ENCODE measurements at regions not wholly inside any gene's neighbourhood (a gene's known extent, or its start where the extent isn't known, plus 50 kb on each side); places are given as distances from the start of the nearest gene placed in this dataset.

- no peak for ATAC-seq
- no peaks in the 10 kb centered on the region for H3K27me3 ChIP-seq
- DNase-seq = no peak
- TF ChIP-seq POLR2A (IDR thresholded peaks at IDR 0.05) = no peak
- TF ChIP-seq, protein P1, sequence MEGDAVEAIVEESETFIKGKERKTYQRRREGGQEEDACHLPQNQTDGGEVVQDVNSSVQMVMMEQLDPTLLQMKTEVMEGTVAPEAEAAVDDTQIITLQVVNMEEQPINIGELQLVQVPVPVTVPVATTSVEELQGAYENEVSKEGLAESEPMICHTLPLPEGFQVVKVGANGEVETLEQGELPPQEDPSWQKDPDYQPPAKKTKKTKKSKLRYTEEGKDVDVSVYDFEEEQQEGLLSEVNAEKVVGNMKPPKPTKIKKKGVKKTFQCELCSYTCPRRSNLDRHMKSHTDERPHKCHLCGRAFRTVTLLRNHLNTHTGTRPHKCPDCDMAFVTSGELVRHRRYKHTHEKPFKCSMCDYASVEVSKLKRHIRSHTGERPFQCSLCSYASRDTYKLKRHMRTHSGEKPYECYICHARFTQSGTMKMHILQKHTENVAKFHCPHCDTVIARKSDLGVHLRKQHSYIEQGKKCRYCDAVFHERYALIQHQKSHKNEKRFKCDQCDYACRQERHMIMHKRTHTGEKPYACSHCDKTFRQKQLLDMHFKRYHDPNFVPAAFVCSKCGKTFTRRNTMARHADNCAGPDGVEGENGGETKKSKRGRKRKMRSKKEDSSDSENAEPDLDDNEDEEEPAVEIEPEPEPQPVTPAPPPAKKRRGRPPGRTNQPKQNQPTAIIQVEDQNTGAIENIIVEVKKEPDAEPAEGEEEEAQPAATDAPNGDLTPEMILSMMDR (IDR thresholded peaks at IDR 0.05) = no peak
- no peak overlapping the region for H3K27ac ChIP-seq
- 67 to 77% (median 76%) methylated on average over 4 of the region's 4 CpGs for WGBS, 4 donors
- H3K9me3 ChIP-seq = peaks cover 0 to 7% (median 0%) of the 10 kb centered on the region in 12 donors
- intact Hi-C loops (cut with DNase I) = no loop called here
- H3K4me1 ChIP-seq = no peaks in the 10 kb centered on the region
- no peaks in the 10 kb centered on the region for H3K36me3 ChIP-seq
- no peak overlapping the region for H3K4me3 ChIP-seq
Observed at GRCh38 chr2:103773884-103774283, 1012.1 kb downstream of the TMEM182 start.

GRCh38 chr2:103780088-103780702 lies 1018.4 kb downstream of the TMEM182 start:
- no peaks in the 10 kb centered on the region for H3K36me3 ChIP-seq
- ATAC-seq (no peak), DNase-seq (no peak)
- TF ChIP-seq POLR2A (IDR thresholded peaks at IDR 0.05) = no peak
- TF ChIP-seq, protein P1 (IDR thresholded peaks at IDR 0.05) = no peak
- H3K4me1 ChIP-seq = no peaks in the 10 kb centered on the region
- WGBS, 4 donors = 78 to 85% (median 82%) methylated on average over 4 of the region's 4 CpGs
- no peaks in the 10 kb centered on the region for H3K27me3 ChIP-seq
- intact Hi-C loops (cut with DNase I) = no loop called here
- peaks cover 0 to 7% (median 0%) of the 10 kb centered on the region in 12 donors for H3K9me3 ChIP-seq
- no peak overlapping the region for H3K4me3 ChIP-seq
- H3K27ac ChIP-seq = no peak overlapping the region

DNA sequence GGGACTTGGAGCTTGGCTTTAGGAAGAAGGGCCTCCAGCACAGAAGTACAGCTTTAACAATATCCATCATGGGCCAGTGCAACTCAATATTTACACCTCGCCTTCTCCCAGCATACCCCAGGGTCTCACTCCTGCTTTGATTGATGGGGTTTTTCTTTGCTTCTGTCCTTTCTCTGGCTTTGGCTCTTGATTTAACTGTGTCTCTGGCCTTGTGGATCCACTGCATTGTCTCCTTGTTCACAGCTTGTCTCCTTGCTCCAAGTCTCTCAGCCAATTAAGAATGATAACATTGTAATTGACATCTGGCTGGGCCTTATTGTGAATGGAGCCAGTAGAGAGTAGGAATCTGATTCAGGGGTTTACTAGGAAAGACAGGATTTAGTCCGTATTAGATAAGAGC lies 1019.5 kb downstream of the TMEM182 start:
- Histone ChIP-seq H3K9me3 (peaks cover 0 to 7% (median 0%) of the 10 kb centered on the region in 12 donors), H3K27ac (no peak overlapping the region), H3K36me3 (no peaks in the 10 kb centered on the region), H3K27me3 (no peaks in the 10 kb centered on the region), H3K4me3 (no peak overlapping the region), H3K4me1 (no peaks in the 10 kb centered on the region)
- TF ChIP-seq, protein P1 (IDR thresholded peaks at IDR 0.05) = no peak
- TF ChIP-seq POLR2A (IDR thresholded peaks at IDR 0.05) = no peak
- intact Hi-C loops (cut with DNase I) = no loop called here
- 62 to 75% (median 63%) methylated on average over 2 of the region's 2 CpGs for WGBS, 4 donors
- no peak for ATAC-seq
- no peak for DNase-seq

GRCh38 chr2:103784261-103784660 lies 1022.4 kb downstream of the TMEM182 start:
- H3K36me3 ChIP-seq = no peaks in the 10 kb centered on the region
- H3K4me3 ChIP-seq = no peak overlapping the region
- peaks cover 0 to 6% (median 0%) of the 10 kb centered on the region in 12 donors for H3K4me1 ChIP-seq
- intact Hi-C loops (cut with DNase I) = no loop called here
- H3K27ac ChIP-seq = no peak overlapping the region
- DNase-seq = no peak
- H3K27me3 ChIP-seq = no peaks in the 10 kb centered on the region
- TF ChIP-seq POLR2A (IDR thresholded peaks at IDR 0.05) = no peak
- TF ChIP-seq, protein P1 (IDR thresholded peaks at IDR 0.05) = no peak
- ATAC-seq = no peak
- no peaks in the 10 kb centered on the region for H3K9me3 ChIP-seq
- 56 to 71% (median 69%) methylated on average over 2 of the region's 2 CpGs for WGBS, 4 donors
